ENCODE measurements at regions not wholly inside any gene's neighbourhood (a gene's known extent, or its start where the extent isn't known, plus 50 kb on each side); places are given as distances from the start of the nearest gene placed in this dataset.

DNA sequence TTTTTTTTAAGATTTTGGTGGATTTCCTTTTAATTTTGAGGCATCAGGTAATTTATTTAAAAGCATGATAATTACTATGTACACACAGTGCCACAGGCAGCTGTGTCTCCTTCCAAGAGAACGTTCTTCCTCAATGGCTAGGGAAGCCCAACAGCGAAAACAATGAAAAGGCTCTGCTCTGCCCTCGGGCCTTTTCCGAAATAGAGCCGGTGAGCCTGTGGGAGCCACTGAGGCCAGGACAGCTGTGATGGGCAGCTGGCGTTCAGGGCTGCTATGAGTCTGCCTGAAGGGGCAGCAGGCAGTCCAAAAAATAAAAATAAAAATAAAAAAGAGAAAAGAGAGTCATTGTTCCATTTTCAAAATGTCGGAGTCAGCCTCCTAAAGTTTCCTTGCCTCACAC lies 443.8 kb downstream of the KIF16B start:
- TF ChIP-seq, protein P1, sequence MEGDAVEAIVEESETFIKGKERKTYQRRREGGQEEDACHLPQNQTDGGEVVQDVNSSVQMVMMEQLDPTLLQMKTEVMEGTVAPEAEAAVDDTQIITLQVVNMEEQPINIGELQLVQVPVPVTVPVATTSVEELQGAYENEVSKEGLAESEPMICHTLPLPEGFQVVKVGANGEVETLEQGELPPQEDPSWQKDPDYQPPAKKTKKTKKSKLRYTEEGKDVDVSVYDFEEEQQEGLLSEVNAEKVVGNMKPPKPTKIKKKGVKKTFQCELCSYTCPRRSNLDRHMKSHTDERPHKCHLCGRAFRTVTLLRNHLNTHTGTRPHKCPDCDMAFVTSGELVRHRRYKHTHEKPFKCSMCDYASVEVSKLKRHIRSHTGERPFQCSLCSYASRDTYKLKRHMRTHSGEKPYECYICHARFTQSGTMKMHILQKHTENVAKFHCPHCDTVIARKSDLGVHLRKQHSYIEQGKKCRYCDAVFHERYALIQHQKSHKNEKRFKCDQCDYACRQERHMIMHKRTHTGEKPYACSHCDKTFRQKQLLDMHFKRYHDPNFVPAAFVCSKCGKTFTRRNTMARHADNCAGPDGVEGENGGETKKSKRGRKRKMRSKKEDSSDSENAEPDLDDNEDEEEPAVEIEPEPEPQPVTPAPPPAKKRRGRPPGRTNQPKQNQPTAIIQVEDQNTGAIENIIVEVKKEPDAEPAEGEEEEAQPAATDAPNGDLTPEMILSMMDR (conservative IDR thresholded peaks at IDR 0.05; ENCODE audit: low read length), result no peak
- no peak for TF ChIP-seq EZH2phosphoT487 (IDR thresholded peaks at IDR 0.05; ENCODE audit: borderline replicate concordance, low read depth, low read length)

Data from OCI-LY7 (cell line).